NT2/D1 (cell line): ENCODE measurements at regions not wholly inside any gene's neighbourhood (a gene's known extent, or its start where the extent isn't known, plus 50 kb on each side); places are given as distances from the start of the nearest gene placed in this dataset.

Experiments
- SUZ12 ChIP-seq: IDR thresholded peaks from 2 replicates; pipeline ENCODE4 v1.6.1; 2011; ENCODE audit not compliant: insufficient read length, insufficient read depth; ENCODE audit errors: extremely low read depth
- YY1 ChIP-seq: IDR thresholded peaks from 2 replicates; pipeline ENCODE4 v1.6.1; 2011; ENCODE audit not compliant: insufficient read length, insufficient read depth

GRCh38 chr11:106176817-106177216, 99.4 kb downstream of the AASDHPPT start:
- TF ChIP-seq YY1 (no peak), SUZ12 (no peak)
